ENCODE measurements at regions not wholly inside any gene's neighbourhood (a gene's known extent, or its start where the extent isn't known, plus 50 kb on each side); places are given as distances from the start of the nearest gene placed in this dataset.

DNA sequence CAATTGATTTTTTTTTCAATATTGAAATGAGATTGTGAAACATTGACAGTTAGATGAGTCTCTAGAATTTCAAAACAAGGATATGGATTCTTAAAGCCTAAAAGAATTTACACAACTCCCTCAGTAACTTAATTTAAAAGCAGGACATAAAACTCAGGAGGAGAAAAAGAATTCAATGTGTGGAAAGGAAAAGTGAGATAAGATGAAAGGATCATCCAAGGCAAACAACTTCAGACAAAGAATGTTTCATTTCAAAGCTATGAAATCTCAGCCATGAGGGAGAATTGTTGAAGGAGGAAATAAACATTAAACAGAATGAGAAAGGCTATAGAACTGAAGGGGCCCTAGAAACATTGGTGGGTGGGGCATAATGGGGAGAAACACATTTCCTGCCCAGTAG, 191.7 kb upstream of the NOX3 start:
- H3K4me3 ChIP-seq (ENCODE audit: low read depth, low read length) = no peak overlapping the region
- no peak for TF ChIP-seq CTCF (IDR thresholded peaks at IDR 0.05; ENCODE audit: insufficient read depth, low read length, poor library complexity, severe bottlenecking)
- DNase-seq (ENCODE audit: low read depth) = no peak
- H3K27me3 ChIP-seq (ENCODE audit: control insufficient read depth, insufficient read depth, low read length) = no peaks in the 10 kb centered on the region
- no peaks in the 10 kb centered on the region for H3K36me3 ChIP-seq (ENCODE audit: control insufficient read depth, insufficient read depth, low read length)

DNA sequence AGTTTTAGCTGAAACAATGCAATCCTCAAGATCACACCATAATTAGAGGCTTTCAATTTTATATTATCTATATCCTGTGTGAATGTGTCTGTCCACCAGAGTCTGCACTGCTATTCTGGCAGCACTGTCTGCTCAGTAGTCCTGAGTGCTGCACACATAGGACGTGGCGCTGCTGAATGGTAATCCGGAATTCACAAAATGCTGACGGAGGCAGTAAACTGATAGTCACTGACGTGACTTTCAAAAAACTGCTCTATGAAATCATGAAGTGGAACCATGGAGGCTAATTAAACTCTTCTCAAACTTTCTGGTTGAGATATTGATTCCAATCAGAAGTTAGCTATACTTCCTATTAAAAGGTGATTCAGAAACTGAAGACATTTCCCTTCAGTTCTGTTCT, 190.8 kb upstream of the NOX3 start:
- Histone ChIP-seq H3K36me3 (ENCODE audit: control insufficient read depth, insufficient read depth, low read length) (no peaks in the 10 kb centered on the region), H3K4me3 (ENCODE audit: low read depth, low read length) (no peak overlapping the region), H3K27me3 (ENCODE audit: control insufficient read depth, insufficient read depth, low read length) (no peaks in the 10 kb centered on the region)
- no peak for TF ChIP-seq CTCF (IDR thresholded peaks at IDR 0.05; ENCODE audit: insufficient read depth, low read length, poor library complexity, severe bottlenecking)
- DNase-seq (ENCODE audit: low read depth) = no peak

GRCh38 chr6:155645325-155645724, 189.7 kb upstream of the NOX3 start:
- H3K27me3 ChIP-seq (ENCODE audit: control insufficient read depth, insufficient read depth, low read length) = no peaks in the 10 kb centered on the region
- TF ChIP-seq CTCF (IDR thresholded peaks at IDR 0.05; ENCODE audit: insufficient read depth, low read length, poor library complexity, severe bottlenecking) = no peak
- H3K36me3 ChIP-seq (ENCODE audit: control insufficient read depth, insufficient read depth, low read length) = no peaks in the 10 kb centered on the region
- DNase-seq (ENCODE audit: low read depth) = no peak
- no peak overlapping the region for H3K4me3 ChIP-seq (ENCODE audit: low read depth, low read length)

DNA sequence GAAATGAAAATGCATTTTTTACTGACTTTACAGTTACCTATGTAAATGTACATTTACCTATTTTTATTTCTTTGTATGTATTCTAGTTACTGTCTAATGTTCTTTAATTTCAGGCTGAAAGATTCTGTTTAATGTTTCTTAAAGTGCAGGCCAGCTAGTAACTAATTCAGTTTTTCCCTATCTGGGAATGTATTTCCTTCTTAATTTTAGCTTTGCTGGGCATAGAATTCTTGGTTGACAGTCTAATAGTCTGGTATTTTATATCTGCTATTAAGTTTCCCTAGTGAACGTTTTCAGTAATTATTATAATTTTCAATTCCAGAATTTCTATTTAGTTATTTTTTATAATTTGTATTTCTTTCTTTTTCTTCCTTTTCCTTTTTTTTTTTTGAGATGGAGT, 186.0 kb upstream of the NOX3 start:
- H3K4me3 ChIP-seq (ENCODE audit: low read depth, low read length) = no peak overlapping the region
- H3K27me3 ChIP-seq (ENCODE audit: control insufficient read depth, insufficient read depth, low read length) = no peaks in the 10 kb centered on the region
- no peak for TF ChIP-seq CTCF (IDR thresholded peaks at IDR 0.05; ENCODE audit: insufficient read depth, low read length, poor library complexity, severe bottlenecking)
- DNase-seq (ENCODE audit: low read depth) = no peak
- H3K36me3 ChIP-seq (ENCODE audit: control insufficient read depth, insufficient read depth, low read length) = no peaks in the 10 kb centered on the region

DNA sequence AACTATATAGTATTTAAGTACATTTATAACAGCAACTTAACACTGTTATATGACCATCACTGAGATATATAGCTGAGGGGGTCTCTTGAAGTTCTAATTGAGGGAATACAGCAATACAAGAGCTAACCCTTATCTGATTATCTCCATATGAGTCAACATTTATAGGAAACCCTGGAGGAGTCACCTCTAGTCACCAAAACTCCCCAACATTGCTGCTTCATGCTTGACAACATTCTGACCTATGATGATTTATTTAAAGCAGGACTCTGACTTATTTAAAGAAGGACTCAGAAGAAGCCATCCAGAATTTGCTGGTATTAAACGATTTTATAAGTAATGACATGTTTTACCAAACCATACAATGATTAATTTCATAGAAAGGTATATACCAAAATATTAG, 182.6 kb upstream of the NOX3 start:
- Histone ChIP-seq H3K4me3 (ENCODE audit: low read depth, low read length) (no peak overlapping the region), H3K27me3 (ENCODE audit: control insufficient read depth, insufficient read depth, low read length) (no peaks in the 10 kb centered on the region), H3K36me3 (ENCODE audit: control insufficient read depth, insufficient read depth, low read length) (no peaks in the 10 kb centered on the region)
- no peak for DNase-seq (ENCODE audit: low read depth)
- no peak for TF ChIP-seq CTCF (IDR thresholded peaks at IDR 0.05; ENCODE audit: insufficient read depth, low read length, poor library complexity, severe bottlenecking)

- no peak for DNase-seq (ENCODE audit: low read depth)
- no peak overlapping the region for H3K4me3 ChIP-seq (ENCODE audit: low read depth, low read length)
- no peaks in the 10 kb centered on the region for H3K36me3 ChIP-seq (ENCODE audit: control insufficient read depth, insufficient read depth, low read length)
- no peaks in the 10 kb centered on the region for H3K27me3 ChIP-seq (ENCODE audit: control insufficient read depth, insufficient read depth, low read length)
- no peak for TF ChIP-seq CTCF (IDR thresholded peaks at IDR 0.05; ENCODE audit: insufficient read depth, low read length, poor library complexity, severe bottlenecking)
Measured at GRCh38 chr6:155635416-155635815, 179.8 kb upstream of the NOX3 start.
